Fibroblast of the aortic adventitia (primary cell): ENCODE measurements at regions not wholly inside any gene's neighbourhood (a gene's known extent, or its start where the extent isn't known, plus 50 kb on each side); places are given as distances from the start of the nearest gene placed in this dataset.
"Not testable (repeated sequence)": the region's sequence is repeated elsewhere in the genome, so short reads cannot be mapped to it uniquely, and the experiment has no call there.

Experiments
- DNase-seq: peaks from one replicate; pipeline ENCODE4 v3.0.0-alpha.2; 2010; ENCODE audit warnings: low read depth
- H3K4me3 ChIP-seq: 2 replicates; pipeline ENCODE4 v1.5.1; 2011; ENCODE audit warnings: low read depth, mild to moderate bottlenecking, control low read depth, low read length, moderate library complexity
- TF ChIP-seq, protein P1 (sequence below): IDR thresholded peaks from 2 replicates; pipeline ENCODE4 v1.5.1; 2011; ENCODE audit warnings: mild to moderate bottlenecking, low read length, control low read depth, inconsistent platforms; ENCODE audit not compliant: insufficient read depth

DNA sequence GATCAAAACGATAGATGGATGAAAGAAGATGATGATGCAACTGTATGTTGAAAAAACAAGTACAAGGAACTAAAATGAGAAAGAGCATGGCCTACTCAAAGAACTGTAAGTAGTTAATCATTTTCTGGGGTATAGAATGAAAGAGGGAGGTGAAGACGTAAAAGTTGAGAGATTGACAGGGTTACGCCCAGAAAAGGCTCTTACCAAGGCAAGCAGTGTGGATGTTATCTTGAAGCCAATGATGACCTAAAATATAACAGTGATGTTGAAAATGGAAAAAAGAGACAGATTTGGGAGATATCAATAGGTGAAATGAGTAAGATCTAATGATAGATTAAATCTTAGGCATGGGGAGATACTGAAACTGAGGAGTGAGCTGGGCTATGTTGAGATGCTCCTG lies 80.4 kb upstream of the GNAQ start:
- TF ChIP-seq, protein P1, sequence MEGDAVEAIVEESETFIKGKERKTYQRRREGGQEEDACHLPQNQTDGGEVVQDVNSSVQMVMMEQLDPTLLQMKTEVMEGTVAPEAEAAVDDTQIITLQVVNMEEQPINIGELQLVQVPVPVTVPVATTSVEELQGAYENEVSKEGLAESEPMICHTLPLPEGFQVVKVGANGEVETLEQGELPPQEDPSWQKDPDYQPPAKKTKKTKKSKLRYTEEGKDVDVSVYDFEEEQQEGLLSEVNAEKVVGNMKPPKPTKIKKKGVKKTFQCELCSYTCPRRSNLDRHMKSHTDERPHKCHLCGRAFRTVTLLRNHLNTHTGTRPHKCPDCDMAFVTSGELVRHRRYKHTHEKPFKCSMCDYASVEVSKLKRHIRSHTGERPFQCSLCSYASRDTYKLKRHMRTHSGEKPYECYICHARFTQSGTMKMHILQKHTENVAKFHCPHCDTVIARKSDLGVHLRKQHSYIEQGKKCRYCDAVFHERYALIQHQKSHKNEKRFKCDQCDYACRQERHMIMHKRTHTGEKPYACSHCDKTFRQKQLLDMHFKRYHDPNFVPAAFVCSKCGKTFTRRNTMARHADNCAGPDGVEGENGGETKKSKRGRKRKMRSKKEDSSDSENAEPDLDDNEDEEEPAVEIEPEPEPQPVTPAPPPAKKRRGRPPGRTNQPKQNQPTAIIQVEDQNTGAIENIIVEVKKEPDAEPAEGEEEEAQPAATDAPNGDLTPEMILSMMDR, result no peak
- no peak for DNase-seq
- no peak overlapping the region for H3K4me3 ChIP-seq

DNA sequence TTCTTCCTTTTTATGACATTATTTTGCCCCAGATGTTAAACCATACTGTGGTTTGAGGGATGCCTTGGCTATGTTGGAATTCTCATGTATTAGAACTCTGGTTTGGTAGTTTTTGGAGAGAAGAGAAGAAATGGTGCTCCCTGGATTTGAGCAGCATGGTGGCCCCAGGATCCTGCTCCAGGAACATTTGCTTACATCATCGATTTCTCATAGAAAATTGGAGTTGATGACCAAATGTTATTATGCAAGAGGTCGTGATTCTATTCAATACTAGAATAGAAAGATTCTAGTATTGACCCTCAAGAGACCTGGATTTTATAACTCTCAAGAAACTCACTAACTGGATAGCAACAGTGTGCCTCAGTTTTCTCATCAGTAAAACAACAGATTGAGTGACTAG lies 77.5 kb upstream of the GNAQ start:
- TF ChIP-seq, protein P1, result no peak

DNA sequence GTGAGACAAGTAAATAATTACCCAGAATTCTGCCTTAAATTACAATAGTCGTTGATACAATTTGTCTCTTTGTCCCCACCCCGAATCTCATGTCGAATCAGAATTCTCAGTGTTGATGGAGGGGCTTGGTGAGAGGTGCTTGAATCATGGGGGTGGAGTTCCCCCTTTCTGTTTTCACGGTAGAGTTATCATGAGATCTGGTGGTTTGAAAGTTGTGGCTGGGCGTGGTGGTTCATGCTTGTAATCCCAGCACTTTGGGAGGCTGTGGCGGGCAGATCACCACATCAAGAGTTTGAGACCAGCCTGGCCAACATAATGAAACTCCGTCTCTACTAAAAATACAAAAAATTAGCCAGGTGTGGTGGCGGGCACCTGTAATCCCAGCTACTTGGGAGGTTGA lies 75.0 kb upstream of the GNAQ start:
- DNase-seq, H3K4me3 ChIP-seq: not testable (repeated sequence)

More for the DNA sequence above, 77.5 kb upstream of the GNAQ start:
- H3K4me3 ChIP-seq, result no peak overlapping the region
- no peak for DNase-seq

DNA sequence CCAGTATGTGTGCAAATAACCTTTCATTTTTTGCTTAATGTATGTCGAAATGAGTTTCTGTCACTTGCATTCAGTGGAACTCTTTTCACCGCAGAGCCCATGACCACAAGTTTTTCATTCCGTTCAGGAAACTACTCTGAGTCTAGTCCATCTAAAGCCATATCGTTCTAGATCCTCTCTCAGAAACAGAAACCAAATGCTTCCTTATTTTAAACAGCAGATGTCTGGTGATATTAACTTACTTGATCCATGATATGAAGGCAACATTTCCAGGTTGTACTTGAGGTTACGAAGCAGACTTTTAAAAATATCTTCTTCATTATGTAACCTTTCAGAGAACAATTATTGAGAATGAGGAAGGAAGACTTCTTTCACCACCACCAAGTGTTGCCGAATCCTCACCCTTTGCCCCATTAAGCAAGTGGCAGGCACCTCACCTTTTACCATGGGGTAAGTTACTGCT lies 72.4 kb upstream of the GNAQ start:
- TF ChIP-seq, protein P1, result no peak
- DNase-seq, result no peak
- no peak overlapping the region for H3K4me3 ChIP-seq

DNA sequence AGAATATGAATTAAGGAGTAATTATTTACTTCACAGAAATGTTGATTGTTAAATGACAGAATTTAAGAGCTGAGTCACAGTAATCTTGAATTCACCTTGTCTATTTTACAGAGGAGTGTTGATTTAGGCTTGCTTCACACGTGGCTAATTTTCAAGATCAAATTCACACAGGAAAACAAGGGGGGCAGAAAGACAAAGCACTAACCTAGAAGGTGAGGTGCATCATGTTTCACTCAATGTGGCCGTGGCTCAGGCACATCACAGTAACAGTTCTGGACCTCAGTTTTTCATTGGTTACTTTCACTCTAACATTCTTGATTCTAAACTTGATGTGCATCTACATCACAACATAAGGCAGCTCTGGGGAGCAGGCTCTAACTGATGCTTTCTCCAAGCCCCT lies 69.6 kb upstream of the GNAQ start:
- H3K4me3 ChIP-seq, result no peak overlapping the region
- DNase-seq, result no peak
- TF ChIP-seq, protein P1, result no peak

DNA sequence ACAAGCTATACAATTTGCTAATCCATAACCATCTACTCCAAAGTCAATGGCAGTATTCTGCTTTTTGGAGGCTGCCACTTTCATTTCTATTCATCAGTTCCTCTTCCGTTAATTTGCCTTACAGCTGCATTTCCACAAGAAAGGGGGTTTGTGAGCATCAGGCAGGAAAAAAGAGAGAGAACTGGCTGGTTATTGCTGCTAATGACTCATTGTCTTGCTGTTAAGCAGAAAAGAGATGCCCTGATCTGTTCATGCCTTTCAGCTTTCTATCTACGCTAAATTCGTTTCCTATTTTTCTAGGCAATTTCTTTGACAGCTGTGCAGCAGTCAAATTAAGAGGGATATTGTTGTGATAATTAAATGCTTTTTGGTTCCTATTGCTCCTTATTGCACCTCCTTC lies 65.9 kb upstream of the GNAQ start:
- DNase-seq, result no peak
- TF ChIP-seq, protein P1, result no peak
- H3K4me3 ChIP-seq, result no peak overlapping the region

DNA sequence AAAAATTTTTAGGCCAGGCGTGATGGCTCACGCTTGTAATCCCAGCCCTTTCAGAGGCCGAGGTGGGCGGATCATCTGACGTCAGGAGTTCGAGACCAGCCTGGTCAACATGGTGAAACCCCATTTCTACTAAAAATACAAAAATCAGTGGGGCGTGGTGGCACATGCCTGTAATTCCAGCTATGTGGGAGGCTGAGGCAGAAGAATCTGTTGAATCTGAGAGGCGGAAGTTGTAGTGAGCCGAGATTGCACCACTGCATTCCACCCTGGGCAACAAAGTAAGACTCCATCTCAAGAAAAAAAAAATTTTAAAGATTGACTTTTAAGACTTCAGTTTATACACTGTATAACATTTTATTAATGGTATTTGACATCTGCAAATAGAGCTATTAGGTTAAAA lies 60.1 kb upstream of the GNAQ start:
- DNase-seq, result no peak
- TF ChIP-seq, protein P1, result no peak
- no peak overlapping the region for H3K4me3 ChIP-seq
